NCI-H1105 treated with DMSO at 0.1 percent for 48 hours (cell line): ENCODE measurements at regions not wholly inside any gene's neighbourhood (a gene's known extent, or its start where the extent isn't known, plus 50 kb on each side); places are given as distances from the start of the nearest gene placed in this dataset.
"Not testable (repeated sequence)": the region's sequence is repeated elsewhere in the genome, so short reads cannot be mapped to it uniquely, and the experiment has no call there.

ENCODE experiments used
- DNase-seq: peaks from one replicate; lab custom pipeline; 2025; lab: John Stamatoyannopoulos, UW

DNA sequence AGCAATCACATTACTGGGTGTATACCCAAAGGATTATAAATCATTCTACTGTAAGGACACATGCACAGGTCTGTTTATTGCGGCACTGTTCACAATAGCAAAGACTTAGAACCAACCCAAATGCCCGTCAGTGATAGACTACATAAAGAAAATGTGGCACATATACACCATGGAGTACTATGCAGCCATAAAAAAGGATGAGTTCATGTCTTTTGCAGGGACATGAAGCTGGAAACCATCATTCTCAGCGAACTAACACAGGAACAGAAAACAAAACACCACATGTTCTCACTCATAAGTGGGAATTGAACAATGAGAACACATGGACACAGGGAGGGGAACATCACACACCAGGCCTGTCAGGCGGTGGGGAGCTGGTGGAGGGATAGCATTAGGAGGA lies 313.9 kb upstream of the NCKAP5 start:
- DNase-seq, result not testable (repeated sequence)

DNA sequence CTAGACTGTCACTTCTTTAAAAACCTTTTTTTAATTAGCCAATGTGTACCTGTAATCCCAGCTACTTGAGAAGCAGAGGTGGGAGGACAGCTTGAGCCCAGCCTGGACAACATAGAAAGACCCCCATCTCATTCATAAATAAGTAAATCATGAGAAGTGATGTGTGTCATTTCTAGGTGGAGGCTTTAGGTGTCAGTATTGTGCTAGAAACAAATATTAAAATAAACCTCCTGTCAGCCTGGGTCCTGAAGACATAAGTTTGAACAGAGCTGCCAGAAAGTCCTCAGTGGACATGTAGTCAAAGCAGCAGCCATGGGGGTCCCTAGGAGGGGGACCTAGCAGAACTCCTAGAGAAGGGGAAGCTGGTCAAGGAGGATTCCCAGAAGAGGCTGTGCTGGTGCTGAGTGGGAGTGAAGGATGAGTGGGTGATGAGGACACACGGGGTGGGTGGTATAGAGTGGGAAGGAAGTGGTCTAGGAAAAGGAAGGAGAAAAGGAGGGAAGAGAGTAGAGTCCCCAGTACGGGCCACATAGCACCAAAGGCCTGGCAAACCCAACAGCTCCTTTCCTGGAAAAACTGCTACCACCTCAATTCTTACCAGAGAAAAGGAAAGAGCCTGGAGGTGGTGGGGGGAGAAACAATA lies 316.6 kb upstream of the NCKAP5 start:
- DNase-seq, result no peak

DNA sequence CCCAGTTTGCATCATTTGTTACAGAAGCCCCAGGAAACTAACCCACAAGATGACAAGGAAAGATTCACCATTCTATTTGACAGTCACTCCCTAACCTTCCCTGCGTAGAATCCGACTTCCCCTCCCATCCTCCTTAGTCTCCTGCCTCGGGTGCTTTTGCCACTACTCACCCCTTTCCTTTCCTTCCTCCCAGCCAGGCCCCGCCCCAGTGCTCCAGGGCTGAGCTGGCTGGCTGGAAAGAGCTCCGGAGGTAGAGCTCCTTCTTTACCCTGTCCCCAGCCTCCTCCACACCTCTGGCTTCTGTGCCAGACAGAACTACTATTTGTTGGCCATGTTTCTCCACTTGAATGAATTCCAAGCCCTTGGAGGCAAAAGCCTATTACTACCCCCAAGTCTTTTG lies 317.6 kb upstream of the NCKAP5 start:
- DNase-seq, result no peak

DNA sequence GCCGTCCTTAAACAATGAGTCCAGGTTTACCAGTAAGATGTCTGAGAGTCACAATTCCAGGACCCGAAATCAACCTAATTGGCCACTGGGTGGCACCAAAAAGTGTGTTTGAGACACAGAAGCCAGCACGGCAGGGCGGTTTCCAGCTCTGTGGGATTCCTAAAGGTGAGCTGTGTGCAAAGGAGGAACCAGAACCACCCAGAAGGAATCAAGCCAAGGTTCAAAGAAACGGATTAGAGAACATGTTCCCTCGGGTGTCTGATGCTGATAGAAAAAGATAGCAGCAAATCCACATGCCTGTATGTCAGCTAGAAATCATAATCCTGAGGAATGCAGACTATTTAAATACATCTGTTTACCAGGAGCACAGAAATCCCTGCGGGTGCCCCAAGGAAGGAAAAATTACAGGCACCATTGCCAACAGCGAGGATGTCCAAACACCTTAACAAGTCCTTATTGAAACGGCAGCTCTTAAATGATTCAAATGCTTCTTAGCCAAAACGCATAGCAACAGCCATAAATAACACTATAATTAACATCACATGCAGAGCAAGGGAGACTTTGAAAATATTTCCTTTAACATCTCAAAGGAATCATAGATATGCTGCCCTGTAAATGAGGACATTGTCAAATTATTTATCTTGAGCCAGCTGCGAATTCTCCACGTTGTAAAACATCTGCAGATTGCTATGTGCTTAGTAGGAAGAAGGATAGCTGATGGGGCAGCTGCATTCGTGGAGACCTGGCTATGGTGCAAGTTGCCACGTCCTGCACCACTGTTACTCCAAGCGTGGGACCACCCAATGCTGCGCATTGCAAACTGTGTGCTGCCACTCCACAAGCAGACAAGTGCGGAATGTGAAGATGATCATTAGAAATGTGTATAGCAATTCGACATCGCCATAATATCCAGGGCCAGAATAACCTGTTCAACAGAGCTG lies 318.7 kb upstream of the NCKAP5 start:
- DNase-seq, result peak; percentile 59

DNA sequence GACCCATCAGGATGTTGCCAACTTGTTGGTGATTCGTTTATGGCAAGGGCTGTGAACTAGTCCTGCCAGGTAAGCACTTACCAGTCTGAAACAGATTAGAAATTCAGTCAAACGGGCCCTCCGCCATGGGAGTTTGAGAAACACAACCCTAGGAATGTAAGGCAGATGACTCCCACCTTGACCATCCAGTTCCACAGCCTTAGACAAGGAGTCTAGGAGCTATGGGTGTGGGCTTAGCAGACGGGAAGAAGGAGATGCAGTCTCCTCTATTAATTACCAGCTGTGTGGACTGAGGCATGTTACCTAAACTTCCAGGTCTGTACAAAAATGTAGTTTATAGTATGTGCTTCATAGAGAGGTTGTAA lies 319.4 kb upstream of the NCKAP5 start:
- no peak for DNase-seq

DNA sequence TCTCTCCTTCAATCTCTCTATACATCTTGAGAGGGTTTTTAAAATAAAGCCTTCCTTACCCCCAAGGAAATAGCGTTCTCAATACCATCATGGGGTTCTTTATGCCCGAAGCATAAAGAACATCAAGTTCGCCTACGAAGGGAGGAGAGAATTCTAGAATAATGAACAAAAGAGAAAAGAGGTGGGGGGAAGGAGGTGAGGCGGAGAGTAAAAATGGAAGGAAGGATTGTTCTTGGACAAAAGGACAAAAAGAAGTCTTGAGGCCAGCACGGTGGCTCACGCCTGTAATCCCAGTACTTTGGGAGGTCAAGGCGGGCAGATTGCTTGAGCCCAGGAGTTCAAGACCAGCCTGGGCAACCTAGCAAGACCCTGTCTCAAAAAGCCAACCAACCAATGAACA lies 319.8 kb upstream of the NCKAP5 start:
- DNase-seq, result no peak

DNA sequence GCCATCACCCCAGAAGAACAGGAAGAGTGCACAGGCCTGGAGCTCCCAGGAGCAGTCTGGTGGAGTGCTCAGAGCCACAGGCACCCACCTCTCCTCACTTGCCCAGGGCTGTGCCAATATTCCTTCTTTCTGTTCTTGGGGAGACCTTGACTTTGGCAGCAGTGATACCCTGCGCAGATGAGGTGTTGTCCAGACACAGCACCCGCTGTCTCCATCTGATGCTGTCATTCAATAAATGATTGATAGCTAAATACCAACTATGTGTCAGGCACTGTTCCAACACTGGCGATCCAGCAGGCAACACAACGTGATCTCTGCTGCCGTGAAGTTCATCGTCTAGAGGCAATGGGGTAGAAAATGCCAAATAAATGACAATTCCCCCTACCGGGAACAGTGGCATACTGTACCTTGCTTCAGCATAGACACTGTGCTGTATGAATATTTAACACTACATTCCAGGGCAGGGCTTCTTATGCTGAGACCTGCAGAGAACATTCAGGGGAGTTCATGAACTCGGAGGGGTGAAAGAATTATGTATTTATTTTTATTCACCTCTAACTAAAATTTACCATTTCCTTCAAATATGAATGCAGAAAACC lies 320.5 kb upstream of the NCKAP5 start:
- no peak for DNase-seq

DNA sequence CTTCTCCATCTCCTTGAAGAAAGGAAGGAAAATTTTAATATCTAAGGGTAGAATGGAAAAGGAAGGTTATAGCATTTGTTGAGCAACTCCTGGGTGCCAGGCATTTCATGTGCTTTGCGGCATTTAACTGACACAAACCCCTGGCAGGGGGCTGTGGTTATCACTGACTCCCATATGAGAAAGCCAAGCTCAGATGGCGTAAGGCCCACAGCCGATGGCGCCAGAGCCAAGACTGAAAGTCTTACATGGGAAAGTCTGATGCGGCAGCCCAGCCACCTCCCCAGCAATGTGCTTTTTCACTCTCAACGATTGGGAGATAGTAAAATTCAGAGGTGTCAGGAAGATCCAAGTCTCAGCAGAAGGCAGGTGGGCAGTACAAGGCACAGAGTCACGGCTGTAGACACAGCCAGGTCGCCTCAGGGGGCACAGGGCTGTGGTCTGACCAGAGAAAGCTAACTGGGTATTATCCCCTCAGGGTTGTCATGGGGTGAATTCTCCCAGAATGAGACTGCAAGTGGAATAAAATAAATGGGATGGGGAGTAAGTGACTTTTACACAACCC lies 324.2 kb upstream of the NCKAP5 start:
- DNase-seq, result no peak

DNA sequence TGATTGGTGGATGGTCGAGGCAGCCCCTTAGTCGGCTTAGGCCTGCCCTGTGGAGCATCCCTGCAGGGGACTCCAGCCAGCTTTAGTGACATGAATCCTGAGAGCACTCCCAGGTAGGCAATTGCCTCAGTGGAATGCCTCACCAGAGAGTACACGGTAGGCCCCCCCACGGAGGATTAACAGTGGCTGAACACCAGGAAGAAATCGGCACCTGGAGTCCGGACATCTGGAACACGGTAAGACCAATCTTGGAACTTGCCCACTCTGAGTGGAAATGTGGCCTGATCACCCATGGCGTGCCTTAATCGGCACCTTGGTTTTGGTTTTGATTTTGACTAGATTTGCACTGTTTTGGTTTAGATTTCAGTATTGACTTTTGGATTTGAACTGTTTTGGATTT lies 326.2 kb upstream of the NCKAP5 start:
- no peak for DNase-seq

DNA sequence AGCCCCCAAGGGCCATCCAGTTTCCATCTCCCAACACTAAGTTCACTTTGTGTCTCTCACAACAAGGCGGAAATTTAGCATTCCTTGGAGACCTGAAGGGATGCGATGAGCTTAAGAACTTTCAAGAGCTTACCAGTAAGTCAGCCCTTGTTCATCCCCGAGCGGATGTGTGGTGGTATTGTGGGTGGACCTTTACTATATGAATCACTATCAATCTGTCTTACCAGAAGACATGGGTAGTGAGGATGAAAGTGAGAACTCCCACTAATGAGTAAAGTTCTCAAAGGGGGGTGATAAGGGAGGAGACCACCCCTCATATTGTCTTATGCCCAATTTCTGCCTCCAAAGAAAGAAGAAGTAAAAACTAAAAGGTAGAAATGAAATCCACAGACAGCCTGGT lies 329.6 kb upstream of the NCKAP5 start:
- DNase-seq, result not testable (repeated sequence)

DNA sequence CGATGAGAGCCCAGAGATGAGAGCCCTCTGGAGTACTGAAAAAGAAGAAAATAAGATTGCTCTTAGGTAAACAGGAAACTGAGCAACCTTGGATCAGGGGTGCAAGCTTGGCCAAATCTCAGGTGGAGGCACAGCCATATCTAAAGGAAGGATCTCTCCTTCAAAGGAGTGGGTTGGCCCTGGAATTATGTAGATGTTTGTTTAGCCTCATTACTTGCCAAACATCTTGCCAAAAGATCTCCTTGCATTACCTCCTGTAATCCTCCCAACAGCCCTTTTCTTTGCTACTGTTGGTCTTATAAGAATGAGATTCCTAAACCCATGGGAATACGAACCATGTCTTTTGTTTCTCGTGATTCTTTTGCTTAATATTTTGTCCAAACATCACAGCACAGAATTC lies 332.6 kb upstream of the NCKAP5 start:
- DNase-seq, result no peak

DNA sequence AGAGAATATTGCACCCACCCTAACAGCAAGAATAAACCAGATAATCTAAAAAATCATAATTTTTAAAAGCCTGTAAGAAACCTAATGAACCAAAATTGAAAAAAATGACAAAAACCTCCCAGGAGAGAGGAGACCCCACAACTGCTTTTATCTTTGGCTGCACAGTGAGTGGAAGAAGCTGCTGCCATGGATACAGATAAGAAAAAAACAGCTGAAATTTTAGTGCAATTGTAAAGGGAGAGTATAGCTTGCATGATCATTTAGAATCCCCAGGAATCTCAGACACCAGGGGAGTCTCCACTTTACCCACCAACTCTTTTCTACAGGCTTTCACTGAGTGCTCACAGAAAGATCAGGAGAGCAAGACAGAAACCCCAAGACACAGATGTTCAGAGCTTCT lies 338.1 kb upstream of the NCKAP5 start:
- no peak for DNase-seq

DNA sequence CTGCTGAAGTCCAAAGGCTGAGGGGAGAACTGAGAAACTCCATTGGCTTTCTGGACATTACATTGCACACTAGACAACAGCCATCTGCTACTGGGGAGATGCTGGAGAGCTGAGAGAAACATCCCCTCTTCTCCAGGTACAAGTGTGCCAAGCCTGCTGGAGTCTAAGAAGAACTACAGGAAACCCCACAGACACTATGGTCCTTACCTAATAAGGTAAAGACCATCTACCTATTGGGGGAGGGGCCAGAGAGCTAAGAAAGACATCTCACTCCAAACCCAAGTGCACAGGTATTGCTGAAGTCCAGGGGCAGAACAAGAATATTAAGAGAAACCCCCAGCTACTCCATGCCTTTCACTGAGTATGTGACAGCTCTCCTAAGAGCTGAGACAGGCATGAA lies 338.7 kb upstream of the NCKAP5 start:
- DNase-seq, result no peak

DNA sequence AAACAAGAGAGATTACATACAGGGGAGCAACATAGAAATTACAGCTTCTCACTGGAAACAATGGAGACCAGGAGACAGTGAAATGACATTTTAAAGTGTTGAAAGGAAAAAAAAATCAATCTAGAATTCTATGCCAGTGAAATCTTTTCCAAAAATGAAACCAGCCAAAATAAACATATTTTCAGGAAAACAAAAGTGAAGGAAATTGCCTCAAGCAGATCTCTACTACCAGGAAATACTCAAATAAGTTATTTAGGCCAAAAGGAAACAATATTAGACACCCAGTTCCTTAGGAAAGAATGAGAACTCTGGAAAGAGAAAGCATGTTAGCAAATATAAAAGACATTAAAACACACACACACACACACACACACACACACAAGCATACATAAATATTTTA lies 339.9 kb upstream of the NCKAP5 start:
- DNase-seq, result no peak

DNA sequence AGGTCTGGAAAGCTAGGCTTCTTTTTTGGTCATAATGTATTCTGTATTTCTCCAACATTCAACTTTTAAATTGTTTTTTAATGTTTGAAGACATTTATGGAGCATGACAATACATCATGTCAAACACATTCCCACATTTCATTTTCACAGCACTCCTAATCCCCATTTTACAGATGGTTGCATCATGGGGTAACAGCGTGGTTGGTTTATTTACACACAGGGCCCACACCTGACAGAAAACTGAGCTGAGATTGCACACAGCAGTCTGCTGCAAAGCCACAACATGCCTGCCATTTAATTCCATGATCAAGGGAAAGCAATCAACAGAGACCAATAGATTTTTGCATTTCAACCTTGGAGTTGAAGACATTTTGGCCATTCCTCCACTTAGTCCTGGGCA lies 335.7 kb upstream of the MGAT5 start:
- DNase-seq, result no peak

DNA sequence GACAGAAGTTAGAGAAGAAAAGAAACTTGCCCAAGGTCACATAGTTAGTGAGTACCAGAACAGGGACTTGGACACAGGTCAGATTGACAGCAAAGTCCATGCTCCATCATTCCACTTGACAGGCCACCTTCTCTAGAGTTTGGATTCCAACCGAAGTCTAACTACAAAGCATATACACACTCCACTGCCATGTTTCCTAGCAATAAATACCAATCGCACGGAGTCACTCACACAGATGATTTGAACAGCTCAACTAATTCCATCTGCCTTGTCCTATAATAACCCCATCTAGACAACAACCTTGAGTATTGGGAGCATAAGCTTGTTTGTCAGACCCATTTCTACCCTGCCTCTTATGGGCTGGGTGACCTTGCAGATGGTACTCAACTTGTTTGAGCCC lies 334.6 kb upstream of the MGAT5 start:
- DNase-seq, result no peak

DNA sequence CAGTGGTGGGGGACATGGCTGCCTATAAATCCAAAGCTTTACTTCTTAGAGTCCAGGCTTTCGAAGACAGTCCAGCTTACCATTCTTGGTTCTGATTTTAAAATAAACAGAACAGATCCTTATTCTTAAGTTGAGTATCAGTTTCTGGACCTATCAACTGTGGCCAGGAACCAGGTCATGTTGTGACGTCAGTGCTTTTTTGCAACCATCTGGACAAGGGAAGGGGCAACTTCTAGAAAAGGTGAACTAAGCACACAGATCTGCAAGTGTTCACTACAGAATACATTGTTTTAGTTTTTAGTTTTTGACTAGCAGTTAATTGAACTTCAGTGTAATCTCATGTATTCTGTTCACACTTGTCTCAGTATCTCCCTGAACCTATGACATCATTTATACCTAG lies 326.0 kb upstream of the MGAT5 start:
- DNase-seq, result no peak

DNA sequence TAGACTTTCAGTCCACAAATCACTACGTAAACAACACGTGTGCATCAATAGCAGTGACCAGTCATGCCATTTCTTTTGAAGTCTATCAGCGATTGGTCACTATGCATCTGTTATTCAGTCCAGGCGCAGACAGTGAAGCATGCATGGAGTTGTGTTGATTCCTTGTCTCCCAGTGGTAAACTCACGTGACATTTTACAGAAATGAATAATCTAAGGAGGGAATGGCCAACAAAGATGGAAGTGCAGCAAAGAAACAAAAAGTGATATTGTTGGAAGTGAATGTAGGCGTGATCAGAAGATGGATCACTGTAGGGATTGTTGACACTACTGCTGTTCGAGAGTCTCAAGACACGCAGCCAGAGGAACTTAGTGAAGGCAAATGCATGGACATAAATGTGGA lies 317.8 kb upstream of the MGAT5 start:
- no peak for DNase-seq

DNA sequence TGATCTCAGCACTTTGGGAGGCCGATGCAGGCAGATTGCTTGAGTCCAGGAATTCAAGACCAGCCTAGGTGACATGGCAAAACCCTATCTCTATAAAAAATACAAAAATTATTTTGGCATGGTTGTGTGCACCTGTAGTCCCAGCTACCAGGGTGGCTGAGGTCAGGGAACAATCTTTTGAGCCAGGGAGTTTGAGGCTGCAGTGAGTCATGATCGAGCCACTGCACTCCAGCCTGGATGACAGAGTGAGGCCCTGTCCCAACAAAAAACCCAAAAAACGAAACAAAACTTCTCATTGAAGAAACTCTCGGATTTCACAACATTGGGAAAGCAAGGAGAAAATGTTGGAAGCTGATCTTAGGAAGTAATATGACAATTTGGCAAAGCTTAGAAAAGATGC lies 317.3 kb upstream of the MGAT5 start:
- no peak for DNase-seq

DNA sequence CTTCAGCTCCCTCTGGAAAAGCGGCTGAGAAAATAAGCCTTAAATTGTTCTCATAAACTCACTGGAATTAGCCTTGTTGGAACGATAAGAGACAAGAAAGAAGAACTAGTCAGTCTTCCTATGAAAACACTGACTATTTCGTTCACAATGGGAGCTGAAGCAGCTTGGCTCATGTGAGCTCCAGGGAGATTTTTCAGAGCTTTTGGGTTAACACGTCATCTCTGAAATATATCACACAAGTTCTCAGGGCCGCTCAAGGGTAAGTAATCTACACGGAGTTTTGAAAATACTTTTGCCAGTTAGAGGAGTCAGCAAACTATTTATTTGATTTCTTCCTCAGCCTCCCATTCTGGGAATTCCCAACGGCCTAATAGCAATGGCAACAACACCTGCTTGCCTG lies 316.2 kb upstream of the MGAT5 start:
- DNase-seq, result no peak

DNA sequence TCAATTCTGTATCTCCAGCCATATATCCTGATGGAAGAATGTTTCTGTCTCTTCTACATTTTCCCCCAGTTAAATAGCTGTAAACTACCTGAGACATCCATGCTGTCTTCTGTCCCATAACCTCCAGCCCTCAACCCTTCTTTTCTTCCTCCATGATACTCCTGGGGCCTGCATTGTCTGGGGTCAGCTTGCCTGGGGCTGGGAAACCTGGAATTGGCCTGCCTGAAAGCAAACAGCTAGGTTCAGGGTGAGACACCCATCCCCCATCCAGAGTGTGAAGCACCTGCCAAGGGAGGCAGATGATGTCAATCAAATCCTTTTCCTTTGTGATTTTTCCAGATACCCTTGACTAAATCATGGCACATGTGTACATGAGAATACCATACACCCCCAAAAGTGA lies 313.7 kb upstream of the MGAT5 start:
- DNase-seq, result peak; percentile 2

DNA sequence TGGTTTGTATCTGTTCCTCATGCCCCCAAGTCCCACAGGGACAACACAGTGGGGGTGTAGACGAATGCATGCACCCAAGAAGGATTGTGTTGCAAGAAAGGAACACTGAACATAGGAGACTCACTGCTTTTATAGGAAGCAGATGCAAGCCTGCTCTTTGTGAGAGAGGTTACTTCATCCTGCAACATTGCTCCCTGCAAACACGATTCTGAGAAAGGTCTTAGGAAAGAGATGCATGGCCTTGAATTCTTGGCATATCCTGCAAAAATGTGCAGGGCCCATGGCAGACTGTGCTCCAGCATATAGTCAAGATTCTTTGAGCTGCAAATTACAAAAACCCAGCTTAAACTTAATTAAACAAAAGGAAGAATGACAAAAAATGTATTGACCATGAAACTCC lies 312.2 kb upstream of the MGAT5 start:
- DNase-seq, result no peak

DNA sequence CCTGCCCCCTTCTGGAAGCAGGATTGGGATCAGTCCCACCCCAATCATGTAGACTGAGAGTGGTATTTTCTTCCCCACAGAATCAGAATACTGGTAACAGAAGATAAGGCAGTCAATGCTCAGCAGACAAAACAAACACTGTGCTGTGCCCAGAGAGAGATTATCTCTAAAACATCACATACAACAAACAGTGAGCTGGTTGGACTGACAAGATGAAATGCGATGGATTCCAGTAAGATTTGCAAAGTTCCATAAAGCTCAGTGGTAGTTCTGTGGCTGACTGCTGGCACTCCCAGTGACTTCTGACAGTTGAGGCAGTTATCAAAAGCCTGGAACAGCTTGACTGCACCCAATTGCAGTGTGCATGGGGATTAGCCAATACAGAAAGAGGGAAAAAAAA lies 311.5 kb upstream of the MGAT5 start:
- no peak for DNase-seq
